CD1c-positive myeloid dendritic cell (primary cell): ENCODE measurements at regions not wholly inside any gene's neighbourhood (a gene's known extent, or its start where the extent isn't known, plus 50 kb on each side); places are given as distances from the start of the nearest gene placed in this dataset.
A peak's percentile ranks its signal among the peaks of the same experiment; 100 is the strongest.
"Not testable (repeated sequence)": the region's sequence is repeated elsewhere in the genome, so short reads cannot be mapped to it uniquely, and the experiment has no call there.

ENCODE experiments used
- DNase-seq: peaks from one replicate; pipeline ENCODE4 v3.0.0-alpha.2; 2016; ENCODE audit errors: extremely low spot score

DNA sequence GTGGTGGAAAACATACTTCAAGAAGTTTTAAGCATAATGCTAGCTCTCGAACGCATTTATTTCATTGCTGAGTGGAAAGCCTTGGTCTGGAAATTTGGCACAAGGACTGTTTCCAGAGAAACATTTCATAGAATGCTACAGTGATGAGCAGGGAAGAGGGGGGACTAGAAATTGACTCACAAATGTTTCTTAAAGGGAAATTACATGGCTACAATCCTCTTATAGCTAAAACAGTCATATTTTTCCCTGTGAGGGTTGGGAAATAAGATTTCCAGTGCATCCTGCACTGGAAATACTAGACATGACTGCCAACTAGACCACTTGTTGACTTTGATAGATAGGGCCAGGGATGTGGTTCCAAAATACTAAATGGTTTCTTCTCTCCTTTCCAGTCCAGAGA lies 197.3 kb upstream of the RGS6 start:
- no peak for DNase-seq

DNA sequence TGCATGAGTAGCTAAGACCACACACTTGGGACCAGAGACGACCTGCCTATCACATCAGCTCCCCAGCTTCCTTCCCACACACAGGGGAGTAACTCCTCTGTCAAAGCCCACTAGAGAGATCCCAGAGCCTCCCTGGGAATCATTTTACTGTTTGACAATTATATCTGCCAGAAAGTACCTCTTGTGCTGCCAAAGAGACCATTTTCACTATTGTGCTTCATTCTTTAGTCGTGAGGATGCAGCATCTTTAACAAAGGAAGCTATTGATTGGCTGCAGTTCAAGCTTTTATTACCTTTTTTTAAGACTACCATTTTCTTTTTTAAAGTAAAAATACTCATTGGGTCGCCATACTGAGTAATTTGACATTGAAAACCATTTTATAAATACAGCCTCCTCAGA lies 194.5 kb upstream of the RGS6 start:
- no peak for DNase-seq

DNA sequence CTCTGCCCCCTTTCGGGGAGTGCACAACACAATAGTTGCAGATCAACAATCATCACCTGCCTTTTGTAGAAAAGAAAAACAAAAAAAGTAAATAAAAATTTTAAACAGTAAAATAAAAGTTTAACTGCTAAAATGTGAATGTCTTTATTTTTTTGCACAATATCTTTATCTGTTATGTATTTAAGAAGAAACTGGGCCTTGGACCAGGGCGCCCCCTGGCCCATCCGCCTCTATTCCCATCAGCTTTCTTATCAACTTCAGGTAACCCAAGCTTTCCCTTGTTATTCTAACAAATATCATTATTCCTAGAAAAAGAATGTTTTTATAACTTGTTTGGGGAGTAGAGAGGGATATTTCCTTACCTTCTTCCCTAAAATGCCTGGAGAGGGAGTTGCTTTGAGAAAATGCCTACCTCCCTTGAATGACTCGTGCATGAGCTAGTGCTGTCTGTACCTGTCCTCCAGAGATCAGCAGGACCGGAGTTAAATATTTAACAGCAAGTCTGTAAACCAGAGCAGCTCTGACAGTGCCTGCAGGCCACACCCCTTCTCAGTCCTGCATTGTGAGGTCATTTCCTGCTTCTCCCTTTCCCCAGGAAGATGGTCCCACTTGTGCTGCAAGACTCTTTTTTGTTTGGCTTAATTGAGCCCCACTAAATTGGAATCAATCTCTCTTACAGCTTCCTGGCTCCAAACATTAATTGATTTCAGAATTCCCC lies 192.8 kb upstream of the RGS6 start:
- no peak for DNase-seq

DNA sequence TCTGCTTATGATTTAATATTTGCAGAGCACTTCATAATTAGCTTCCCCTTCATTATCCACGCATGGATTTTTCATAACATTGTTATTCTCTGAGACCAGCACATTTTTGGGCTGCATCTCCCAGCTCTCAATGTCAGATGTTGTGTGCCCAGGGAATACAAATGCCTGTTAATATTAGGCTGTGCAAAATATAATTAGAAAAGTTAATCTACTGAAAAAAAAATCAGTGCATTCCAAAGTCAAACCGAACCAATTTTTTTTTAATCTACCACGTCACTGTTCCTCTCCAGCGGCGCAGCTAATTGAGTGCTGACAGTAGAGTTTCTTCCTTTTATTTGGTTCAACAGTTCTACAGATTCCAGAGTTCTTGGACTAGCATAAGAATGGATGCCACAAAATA lies 191.0 kb upstream of the RGS6 start:
- DNase-seq = no peak

DNA sequence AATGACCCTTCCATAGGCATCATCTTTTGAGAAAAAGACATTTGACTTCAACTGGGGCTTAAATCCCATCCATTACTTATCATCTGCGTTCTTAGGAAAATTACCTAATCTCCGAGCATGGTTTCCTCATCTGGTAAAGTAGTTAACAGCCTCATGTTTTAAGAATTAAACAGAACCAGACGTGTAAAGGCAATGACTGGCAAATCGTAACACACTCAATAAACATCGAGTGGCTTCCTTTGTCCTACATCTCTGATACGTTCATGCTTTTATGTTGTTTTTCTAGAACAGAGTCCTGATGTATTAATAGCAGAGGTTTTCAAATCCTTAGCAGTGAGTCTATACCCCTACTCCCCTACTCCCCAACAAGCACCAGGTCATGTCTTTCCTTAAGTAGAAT lies 189.7 kb upstream of the RGS6 start:
- no peak for DNase-seq

DNA sequence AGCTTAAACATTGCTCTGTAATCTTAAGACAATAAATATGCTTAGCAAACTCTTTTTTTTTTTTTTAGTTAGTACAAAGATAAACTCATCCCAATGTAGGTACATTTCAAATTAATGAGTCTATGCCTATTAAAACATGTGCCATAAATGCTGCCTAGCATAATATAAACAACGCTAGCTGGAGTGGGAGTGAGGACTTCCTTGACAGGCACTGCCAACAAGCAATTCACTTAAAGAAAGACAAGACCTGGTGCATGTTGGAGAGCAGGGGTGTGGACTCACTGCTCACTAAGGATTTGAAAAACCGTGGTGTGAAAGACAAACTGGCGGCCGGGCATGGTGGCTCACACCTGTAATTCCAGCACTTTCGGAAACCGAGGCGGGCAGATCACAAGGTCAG lies 187.2 kb upstream of the RGS6 start:
- DNase-seq = no peak

DNA sequence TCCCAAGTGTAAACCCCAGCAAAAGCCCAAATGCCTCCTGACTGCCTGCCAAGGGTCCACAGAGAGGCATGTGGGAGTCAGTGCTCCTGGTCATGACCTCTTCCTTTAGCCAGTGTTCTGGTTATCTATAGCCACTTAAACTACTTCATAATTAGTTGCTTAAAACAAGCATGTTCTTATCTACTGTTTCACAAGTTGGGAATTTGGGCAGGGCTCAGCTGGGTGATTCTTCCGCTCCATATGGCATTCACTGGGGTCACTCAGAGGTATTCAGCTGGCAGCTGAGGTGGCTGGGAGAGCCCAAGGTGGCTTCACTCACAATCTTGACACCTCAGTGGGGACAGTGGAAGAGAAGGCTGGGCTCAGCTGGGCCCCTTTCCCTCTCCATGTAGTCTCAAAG lies 184.0 kb upstream of the RGS6 start:
- DNase-seq = no peak

DNA sequence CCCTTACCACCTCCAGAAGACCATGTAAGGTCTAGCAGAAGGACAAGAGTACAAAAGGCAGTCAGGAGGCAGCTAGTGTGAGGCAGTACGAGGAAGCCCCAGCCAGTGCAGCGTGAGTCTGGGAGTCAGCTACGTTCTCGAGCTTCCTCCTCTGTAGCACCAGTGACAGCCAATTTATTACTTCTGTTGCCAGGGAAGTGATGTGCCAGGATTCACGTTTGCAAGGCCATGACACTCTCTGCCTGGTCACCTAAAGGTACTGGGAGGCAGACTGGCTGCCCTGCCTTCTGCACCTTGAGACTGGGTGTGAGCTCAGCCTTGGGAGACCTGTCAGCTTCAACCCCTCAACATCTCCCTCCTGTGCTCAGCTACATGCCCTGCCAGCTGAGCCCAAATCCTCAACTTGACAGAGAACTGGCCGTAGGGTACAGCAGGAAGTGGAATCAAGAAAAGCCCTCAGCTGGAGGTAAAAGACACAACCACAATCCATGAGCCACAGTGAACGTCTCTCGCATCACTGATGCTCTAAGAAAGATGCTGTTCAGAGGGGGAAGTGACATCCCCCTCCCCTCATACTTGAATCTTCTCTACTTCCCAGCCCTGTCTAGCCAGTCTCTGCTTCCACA lies 182.5 kb upstream of the RGS6 start:
- peak; percentile 14 for DNase-seq

DNA sequence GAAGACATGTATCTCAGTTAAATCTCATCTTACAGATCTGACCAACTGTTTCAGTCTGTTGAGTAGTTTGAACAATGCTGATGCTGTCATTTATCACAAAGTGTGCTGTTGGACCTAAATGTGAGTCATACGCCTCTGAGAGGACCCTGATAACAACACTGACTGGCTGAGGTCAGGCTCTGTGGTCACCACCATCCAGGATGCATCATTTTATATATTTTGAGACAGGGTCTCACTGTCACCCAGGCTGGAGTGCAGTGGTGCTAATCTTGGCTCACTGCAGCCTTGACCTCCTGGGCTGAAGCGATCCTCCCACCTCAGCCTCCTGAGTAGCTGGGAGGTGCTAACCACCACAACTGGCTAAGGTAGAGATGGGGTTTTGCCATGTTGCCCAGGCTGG lies 181.0 kb upstream of the RGS6 start:
- DNase-seq = no peak

DNA sequence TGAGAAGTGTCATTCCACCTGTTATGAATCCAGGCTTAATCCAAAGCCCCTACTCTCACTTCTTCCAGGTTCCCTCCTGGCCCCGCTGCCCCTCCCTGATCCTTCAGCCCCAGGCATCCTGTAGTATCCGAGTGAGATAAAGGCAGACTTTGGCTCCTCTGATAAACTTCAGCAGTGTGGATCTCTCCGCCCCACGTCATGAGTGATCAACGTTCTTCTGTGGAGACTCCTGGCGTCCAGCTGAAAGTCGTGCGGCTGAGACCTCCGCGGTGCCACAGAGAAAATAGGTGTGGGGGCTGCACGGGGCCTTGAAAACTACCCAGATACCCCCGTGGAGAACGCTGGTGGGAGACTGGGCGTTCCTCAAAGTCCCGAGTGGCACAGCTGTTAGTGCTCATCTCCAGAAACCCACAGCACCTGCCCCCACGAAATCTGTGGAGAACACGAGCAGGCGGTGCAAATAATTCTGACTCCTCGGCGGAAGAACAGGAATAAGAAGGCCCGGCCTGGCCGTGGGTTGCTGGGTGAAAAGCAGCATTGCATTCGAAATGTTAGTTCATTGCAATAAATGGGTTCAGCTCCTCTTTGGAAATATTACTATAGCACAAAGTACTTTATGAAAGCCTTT lies 180.0 kb upstream of the RGS6 start:
- no peak for DNase-seq

DNA sequence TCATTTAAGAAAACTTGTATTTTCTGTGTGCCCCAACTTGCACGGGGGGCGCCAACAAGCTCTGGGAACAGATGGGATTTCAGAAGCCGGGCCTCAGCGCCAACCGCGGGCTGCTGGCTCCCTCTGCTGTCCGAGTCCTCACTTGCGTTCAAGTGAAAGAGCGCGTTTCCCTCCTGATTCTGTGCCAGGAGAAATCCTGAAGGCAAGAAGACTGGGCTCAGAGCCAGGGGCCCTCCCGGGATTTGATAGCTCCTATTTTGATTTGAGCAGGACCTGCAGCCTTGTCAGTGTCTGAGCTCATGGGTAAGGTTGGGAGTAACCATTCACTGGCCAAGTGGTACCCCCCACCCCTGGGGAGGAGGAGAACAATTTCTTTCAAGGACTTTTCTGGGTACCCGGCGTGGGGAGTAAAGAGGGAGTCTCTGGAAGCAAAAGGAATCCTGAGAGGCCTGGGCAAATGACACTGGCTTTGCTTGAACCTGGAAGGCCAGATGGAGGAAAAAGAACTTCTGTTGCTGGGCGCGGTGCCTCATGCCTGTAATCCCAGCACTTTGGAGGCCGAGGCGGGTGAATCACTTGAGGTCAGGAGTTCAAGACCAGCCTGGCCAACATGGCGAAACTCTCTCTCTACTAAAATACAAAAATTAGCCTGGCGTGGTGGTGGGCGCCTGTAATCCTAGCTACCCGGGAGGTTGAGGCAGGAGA lies 179.0 kb upstream of the RGS6 start:
- DNase-seq = peak; percentile 75

DNA sequence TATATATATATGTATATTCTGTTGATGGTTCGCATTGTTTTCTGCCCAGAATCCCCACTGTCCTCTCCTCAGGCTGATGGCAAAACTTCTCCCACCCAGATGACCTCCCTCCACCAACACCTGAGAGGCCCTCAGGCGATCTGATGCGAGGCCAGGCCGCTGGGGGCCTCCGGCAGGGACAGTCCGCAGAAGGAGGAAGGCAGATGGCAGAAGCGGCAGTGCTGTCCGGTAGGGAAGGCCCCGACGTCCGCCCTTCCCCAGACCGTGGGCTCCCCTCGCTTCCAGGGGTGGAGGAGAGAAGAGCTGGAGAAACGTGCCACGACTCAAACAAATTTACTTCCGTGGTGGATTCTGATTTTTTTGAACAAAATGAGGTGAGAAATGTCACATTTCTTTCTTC lies 178.3 kb upstream of the RGS6 start:
- no peak for DNase-seq

DNA sequence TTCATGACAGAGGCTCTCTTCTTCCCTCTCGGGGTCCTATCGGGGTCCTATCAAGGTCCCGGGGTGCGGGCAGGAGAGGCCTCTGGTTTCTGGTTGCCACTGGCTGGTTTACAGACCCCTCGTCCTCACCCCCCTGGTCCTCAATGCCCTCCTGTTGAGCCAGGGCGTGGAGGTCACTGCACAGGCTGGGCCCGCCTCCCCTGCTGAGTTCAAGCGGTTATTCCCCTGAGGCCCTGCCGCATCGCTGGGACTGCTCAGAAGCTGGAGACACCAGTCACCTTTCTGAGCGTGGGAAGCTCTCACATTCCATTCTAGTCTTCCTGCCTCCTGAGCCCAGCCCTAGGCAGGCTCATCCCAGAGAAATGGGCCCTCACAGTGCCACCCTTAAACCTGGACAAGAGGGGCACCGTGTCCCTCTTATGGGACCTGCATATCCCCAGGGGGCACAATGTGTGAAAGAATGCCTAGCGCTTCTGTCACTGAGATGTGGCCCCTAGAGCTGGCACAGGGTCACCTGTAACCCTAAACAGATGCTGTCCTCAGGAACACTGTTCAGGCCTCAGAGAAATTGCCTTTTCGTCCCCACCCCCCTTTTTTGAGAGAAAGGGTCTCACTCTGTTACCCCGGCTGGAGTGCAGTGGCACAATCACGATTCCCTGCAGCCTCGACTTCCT lies 177.7 kb upstream of the RGS6 start:
- no peak for DNase-seq

DNA sequence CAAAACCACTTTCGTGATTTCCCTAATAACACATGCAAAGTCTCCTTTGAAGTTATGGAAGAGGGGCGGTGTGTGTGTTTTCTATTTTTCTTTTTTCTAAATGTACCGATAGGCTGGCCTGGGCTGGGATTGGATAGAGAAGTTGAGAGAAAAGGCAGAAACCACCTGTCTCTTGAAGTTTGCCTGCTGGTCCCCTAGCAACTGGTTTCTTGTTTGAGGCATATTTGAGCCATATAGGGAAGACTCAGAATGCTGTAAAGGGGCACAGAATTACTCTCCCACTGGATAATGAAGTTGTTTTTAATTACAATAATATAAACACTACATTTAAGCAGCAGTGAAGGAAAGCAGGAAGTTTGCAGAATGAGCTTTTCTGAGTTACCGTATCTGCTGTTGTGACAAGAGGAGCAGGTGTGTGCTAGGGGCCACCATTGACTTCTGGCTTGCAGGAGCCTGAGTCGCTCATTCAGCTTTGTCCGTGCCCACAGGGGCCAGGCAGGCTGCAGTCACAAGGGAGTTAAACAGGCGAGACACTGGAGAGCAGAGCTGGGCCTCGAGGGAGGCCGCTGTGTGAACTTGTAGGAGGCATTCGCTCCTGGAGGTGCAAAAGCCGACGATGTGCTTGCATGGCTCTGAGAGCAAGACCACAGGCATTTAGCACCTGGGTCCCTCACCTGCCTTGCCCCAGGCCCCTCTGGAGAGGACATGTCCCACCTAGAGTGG lies 173.8 kb upstream of the RGS6 start:
- no peak for DNase-seq

DNA sequence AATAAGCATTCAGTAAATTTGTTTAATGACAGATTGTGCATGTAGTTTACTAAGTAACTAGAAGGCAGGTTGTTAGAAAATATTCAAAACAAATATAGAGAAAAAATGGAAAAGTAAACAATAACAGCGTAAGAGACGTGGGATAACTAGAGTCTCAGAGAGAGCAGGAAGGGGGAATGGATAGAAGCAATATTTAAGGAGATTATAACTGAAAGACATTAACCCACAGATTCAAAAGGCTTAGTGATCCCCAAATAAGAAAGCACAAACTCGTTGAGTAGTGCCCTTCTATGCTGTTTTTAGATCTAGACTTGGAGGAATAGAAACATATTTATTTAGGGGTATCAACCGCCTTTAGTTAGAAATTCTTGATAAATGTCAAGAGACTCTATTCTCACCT lies 169.7 kb upstream of the RGS6 start:
- DNase-seq = no peak

DNA sequence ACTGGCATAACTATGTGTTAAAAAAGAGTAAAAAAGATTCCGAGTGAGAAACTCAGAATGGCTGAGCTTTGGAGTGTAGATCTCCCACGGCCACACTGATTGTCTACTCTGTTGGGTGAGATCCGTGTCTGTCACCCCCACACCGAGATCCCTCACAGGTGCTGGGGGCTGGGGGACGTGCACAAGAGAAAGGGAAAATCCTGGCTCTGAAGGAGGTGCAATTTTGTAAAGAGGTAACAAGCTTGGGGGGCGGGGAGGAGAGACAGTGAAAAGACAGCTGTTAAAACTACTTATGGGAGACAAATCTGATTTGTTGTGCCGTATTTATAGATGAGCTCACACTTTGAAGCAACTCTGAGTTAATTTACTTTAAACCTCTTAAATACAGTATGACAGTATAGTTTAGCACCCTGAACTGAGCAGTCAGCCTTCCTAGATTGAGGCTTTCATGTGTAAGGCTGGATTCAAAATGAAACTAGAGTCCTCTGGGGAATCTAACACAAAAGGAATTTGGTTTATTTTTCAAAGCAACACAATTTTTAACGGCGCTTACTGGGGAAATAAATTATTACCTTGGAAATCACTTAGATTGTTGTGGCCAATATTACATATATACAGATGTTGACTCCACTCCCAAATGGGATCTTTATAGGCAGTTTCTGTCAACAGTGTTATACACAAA lies 167.4 kb upstream of the RGS6 start:
- DNase-seq = no peak

DNA sequence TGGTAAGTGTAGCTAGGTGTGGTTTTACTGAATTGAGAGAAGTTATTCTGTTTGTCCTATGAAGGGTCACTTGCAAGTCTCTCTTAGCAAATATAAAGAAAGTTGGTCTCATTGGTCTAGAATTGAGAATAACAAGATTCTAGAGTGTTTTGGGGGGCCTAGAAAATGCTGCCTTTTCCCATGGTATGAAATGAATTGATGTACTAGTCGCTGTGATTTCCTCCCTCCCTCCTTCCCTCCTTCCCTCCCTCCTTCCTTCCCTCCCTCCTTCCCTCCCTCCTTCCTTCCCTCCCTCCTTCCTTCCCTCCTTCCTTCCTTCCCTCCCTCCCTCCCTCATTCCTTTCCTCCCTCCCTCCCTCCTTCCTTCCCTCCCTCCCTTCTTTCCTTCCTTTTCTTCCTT lies 166.7 kb upstream of the RGS6 start:
- DNase-seq = no peak

DNA sequence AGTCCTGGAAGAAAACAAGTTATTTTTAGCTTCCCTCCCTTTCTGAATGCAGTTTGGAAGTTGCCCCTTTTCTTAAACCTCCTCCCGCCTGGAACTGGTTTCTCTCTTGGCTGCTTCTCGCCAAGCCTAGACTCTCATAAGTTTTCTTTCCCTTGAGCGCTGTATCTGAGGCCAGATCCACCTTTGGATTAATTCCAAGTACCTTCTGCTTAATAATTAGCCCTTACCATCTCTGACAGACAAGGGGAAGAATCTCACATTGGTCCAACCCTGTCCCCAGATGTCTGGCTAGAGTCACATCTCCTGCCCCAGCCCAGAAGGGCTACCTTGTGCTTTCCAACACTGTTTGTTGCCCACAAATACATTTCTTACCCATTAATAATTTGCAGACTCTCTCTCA lies 161.8 kb upstream of the RGS6 start:
- no peak for DNase-seq

DNA sequence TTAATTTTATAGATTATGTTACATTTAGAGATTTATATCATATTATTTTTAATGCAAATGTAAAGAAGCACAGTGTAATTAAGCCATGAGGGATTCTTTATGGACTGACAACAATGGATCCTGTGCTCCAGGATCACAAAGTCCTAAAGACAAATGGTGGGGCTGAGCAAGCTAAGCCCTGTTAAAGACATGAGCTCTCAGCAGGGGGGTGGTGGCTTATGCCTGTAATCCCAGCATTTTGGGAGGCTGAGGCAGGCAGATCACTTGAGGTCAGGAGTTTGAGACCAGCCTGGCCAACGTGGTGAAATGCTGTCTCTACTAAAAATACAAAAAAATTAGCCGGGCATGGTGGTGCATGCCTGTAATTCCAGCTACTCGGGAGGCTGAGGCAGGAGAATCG lies 160.8 kb upstream of the RGS6 start:
- DNase-seq = not testable (repeated sequence)

DNA sequence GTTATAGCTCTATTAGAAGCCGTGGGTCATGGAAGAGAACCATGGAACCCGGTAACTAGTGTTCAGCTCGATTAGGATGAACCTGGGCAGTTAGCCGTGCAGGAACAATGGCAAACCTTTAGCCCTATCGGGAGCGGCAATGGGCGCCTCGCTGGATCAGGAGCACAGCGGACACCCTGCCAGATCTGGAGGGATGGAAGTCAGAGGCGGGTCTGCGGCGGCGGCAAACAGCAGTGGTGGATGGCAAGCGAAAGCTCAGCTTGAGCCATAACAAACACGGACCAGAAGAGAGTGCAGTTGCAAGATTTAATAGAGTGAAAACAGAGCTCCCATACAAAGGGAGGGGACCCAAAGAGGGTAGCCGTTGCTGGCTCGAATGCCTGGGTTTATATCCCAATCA lies 160.2 kb upstream of the RGS6 start:
- not testable (repeated sequence) for DNase-seq

DNA sequence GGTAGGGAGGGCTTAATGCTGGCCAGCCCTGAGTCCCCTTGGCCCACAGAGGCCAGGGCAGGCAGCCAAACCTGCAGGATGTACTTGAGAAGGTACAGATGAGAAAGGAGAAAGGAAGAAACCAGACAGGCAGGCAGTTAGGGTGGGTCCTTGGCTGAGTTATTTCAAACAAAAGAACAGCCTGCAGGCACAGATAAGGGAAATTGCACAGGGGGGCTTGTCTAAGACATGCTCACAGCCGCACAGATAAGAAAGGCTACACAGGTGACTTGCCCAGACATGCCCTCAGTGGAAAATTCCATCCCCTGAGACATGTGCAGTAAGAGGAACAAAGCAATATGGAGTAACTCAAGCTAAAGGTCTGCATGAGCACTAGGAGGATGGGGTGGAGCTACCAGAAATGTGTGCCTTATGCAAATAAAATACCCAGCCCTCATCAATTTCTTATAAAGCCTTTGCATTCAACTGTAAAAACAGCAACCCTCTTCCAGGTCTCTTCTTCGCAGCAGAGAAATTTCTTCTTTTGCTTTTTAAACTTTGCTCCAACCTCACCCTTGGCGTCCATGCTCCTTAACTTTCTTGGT lies 158.2 kb upstream of the RGS6 start:
- DNase-seq = no peak
